Neural progenitor cell (in vitro differentiated cells): ENCODE measurements at regions not wholly inside any gene's neighbourhood (a gene's known extent, or its start where the extent isn't known, plus 50 kb on each side); places are given as distances from the start of the nearest gene placed in this dataset.

Experiments
- DNase-seq: peaks from one replicate; pipeline ENCODE4 v3.0.0-alpha.2; 2016; ENCODE audit warnings: low spot score
- H2AFZ ChIP-seq: fragments of 200-600 bp; sonication (generic); replicated peaks from 2 replicates; pipeline ENCODE4 v1.6.1; 2016; ENCODE audit warnings: antibody characterized with exemption
- H3F3A ChIP-seq: fragments of 200-600 bp; sonication (generic); 2 replicates; pipeline ENCODE4 v1.6.1; 2016; ENCODE audit warnings: antibody characterized with exemption, low read depth
- H3K27ac ChIP-seq: fragments of 200-600 bp; sonication (generic); 2 replicates; pipeline ENCODE4 v1.5.1; 2016; ENCODE audit warnings: mild to moderate bottlenecking
- H3K27me3 ChIP-seq: fragments of 200-600 bp; sonication (generic); 2 replicates; pipeline ENCODE4 v1.6.1; 2016; ENCODE audit warnings: mild to moderate bottlenecking, moderate library complexity
- H3K36me3 ChIP-seq: fragments of 200-600 bp; sonication (generic); 2 replicates; pipeline ENCODE4 v1.5.1; 2016
- H3K4me1 ChIP-seq: fragments of 200-600 bp; sonication (generic); 2 replicates; pipeline ENCODE4 v1.6.1; 2016; ENCODE audit warnings: mixed run types
- H3K4me2 ChIP-seq: fragments of 200-600 bp; sonication (generic); 2 replicates; pipeline ENCODE4 v1.6.1; 2016
- H3K4me3 ChIP-seq: fragments of 200-600 bp; sonication (generic); 2 replicates; pipeline ENCODE4 v1.5.1; 2016
- H3K79me2 ChIP-seq: fragments of 200-600 bp; sonication (generic); 2 replicates; pipeline ENCODE4 v1.6.1; 2016; ENCODE audit warnings: low read depth
- H3K9ac ChIP-seq: fragments of 200-600 bp; sonication (generic); 2 replicates; pipeline ENCODE4 v1.6.1; 2016
- H3K9me3 ChIP-seq: fragments of 200-600 bp; sonication (generic); 2 replicates; pipeline ENCODE4 v1.5.1; 2016; ENCODE audit warnings: low read depth
- H4K20me1 ChIP-seq: fragments of 200-600 bp; sonication (generic); 2 replicates; pipeline ENCODE4 v1.6.1; 2016; ENCODE audit warnings: low read depth
- H3K27ac Mint-ChIP-seq: 3 replicates; pipeline ENCODE4 v1.8.0; 2021; ENCODE audit warnings: mixed read lengths
- H3K27me3 Mint-ChIP-seq: 2 replicates; pipeline ENCODE4 v1.8.0; 2022; ENCODE audit warnings: low read depth, mild to moderate bottlenecking, inconsistent platforms, moderate library complexity, mixed read lengths; ENCODE audit not compliant: insufficient read depth
- H3K36me3 Mint-ChIP-seq: 3 replicates; pipeline ENCODE4 v1.8.0; 2021; ENCODE audit warnings: mixed read lengths
- H3K4me1 Mint-ChIP-seq: 3 replicates; pipeline ENCODE4 v1.8.0; 2021; ENCODE audit warnings: mixed read lengths
- H3K4me3 Mint-ChIP-seq: 3 replicates; pipeline ENCODE4 v1.8.0; 2021; ENCODE audit warnings: mild to moderate bottlenecking, moderate library complexity, mixed read lengths
- H3K9me3 Mint-ChIP-seq: 3 replicates; pipeline ENCODE4 v1.8.0; 2020; ENCODE audit warnings: mixed read lengths
- CTCF ChIP-seq: fragments of 200-600 bp; sonication (generic); IDR thresholded peaks from 2 replicates; pipeline ENCODE4 v1.5.1; 2017; ENCODE audit warnings: antibody characterized with exemption, mild to moderate bottlenecking
- EZH2 ChIP-seq: fragments of 200-600 bp; sonication (generic); IDR thresholded peaks from 2 replicates; pipeline ENCODE4 v1.6.1; 2017; ENCODE audit warnings: antibody characterized with exemption, mild to moderate bottlenecking, moderate library complexity
- EZH2phosphoT487 ChIP-seq: fragments of 200-600 bp; sonication (generic); IDR thresholded peaks from 2 replicates; pipeline ENCODE4 v1.6.1; 2017; ENCODE audit warnings: antibody characterized with exemption

GRCh38 chr4:138007572-138007971, 234.6 kb downstream of the SLC7A11 start:
- Mint-ChIP-seq H3K9me3 (no peaks in the 10 kb centered on the region), H3K36me3 (no peaks in the 10 kb centered on the region), H3K27me3 (no peaks in the 10 kb centered on the region), H3K4me1 (no peaks in the 10 kb centered on the region), H3K4me3 (no peak overlapping the region), H3K27ac (no peak overlapping the region)
- Histone ChIP-seq H3K4me2 (no peak overlapping the region), H3K27me3 (no peaks in the 10 kb centered on the region), H3F3A (no peaks in the 10 kb centered on the region), H4K20me1 (no peaks in the 10 kb centered on the region), H3K4me3 (no peak overlapping the region), H3K4me1 (no peaks in the 10 kb centered on the region), H3K36me3 (no peaks in the 10 kb centered on the region), H3K9ac (no peak overlapping the region), H3K9me3 (no peaks in the 10 kb centered on the region), H3K79me2 (no peaks in the 10 kb centered on the region), H2AFZ (no peak overlapping the region), H3K27ac (no peak overlapping the region)
- peak; percentile 14 for DNase-seq
- TF ChIP-seq EZH2 (no peak), CTCF (peak; percentile 50)

DNA sequence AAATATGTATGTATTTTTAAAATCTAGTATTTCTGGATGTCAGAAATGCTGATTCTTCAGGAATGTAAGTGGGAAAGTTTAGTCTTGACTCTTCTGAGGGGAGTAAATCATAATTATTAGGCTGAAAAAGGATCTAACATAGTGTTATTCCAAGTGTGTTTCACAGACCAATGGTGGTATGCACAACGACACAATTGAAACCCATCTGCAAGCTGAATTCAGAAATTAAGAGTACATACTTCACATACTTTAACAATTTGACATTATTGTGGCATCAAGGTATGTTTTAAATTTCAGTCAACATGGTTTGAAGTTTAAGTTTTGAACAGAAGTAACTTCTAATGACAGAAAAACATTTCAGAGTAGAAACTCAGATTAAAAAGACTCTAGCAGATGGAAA, 236.7 kb downstream of the SLC7A11 start:
- H4K20me1 ChIP-seq: no peaks in the 10 kb centered on the region
- Mint-ChIP-seq H3K4me1 (no peaks in the 10 kb centered on the region), H3K4me3 (no peak overlapping the region), H3K9me3 (no peaks in the 10 kb centered on the region), H3K27me3 (no peaks in the 10 kb centered on the region), H3K36me3 (no peaks in the 10 kb centered on the region), H3K27ac (no peak overlapping the region)
- TF ChIP-seq EZH2phosphoT487: no peak
- no peak for TF ChIP-seq EZH2
- TF ChIP-seq CTCF: no peak
- H3F3A ChIP-seq: no peaks in the 10 kb centered on the region
- H2AFZ ChIP-seq: no peak overlapping the region
- H3K79me2 ChIP-seq: no peaks in the 10 kb centered on the region
- no peak overlapping the region for H3K4me3 ChIP-seq
- no peaks in the 10 kb centered on the region for H3K36me3 ChIP-seq
- H3K27ac ChIP-seq: no peak overlapping the region
- DNase-seq: no peak
- H3K9me3 ChIP-seq: no peaks in the 10 kb centered on the region
- no peaks in the 10 kb centered on the region for H3K4me1 ChIP-seq
- H3K27me3 ChIP-seq: no peaks in the 10 kb centered on the region
- H3K9ac ChIP-seq: no peak overlapping the region
- no peak overlapping the region for H3K4me2 ChIP-seq

DNA sequence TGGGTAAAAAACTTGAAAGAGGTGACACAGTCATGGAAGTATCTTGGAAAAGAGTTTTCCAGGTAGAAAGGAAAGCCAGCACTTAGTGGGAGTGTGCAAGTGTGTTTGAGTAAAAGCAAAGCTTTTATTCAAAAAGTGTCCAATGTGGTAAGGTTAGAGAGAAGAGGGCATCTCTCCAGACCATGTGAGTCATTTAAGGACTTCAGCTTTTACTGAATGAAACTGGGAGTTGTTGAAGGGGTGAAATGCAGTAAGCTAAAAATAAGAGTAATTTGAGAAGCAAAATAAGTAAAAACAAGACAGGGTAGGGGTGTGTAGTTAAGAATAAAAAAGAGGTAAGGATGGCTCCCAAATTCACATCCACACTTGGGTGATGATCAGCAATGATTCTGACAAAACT, 238.9 kb downstream of the SLC7A11 start:
- TF ChIP-seq EZH2phosphoT487 (no peak), EZH2 (no peak), CTCF (no peak)
- H3K36me3 ChIP-seq: no peaks in the 10 kb centered on the region

More for the DNA sequence above, 238.9 kb downstream of the SLC7A11 start:
- Histone ChIP-seq H3K4me3 (no peak overlapping the region), H3F3A (no peaks in the 10 kb centered on the region), H3K4me1 (no peaks in the 10 kb centered on the region), H3K9me3 (no peaks in the 10 kb centered on the region), H3K4me2 (no peak overlapping the region), H4K20me1 (no peaks in the 10 kb centered on the region), H3K27me3 (no peaks in the 10 kb centered on the region), H3K9ac (no peak overlapping the region), H3K27ac (no peak overlapping the region), H3K79me2 (no peaks in the 10 kb centered on the region), H2AFZ (no peak overlapping the region)
- no peaks in the 10 kb centered on the region for H3K36me3 Mint-ChIP-seq
- no peak overlapping the region for H3K4me3 Mint-ChIP-seq
- no peak overlapping the region for H3K27ac Mint-ChIP-seq
- DNase-seq: no peak
- H3K4me1 Mint-ChIP-seq: no peaks in the 10 kb centered on the region
- H3K27me3 Mint-ChIP-seq: no peaks in the 10 kb centered on the region
- no peaks in the 10 kb centered on the region for H3K9me3 Mint-ChIP-seq
